DOHH2 (cell line): ENCODE measurements at regions not wholly inside any gene's neighbourhood (a gene's known extent, or its start where the extent isn't known, plus 50 kb on each side); places are given as distances from the start of the nearest gene placed in this dataset.

Source experiments
- H3F3A ChIP-seq: fragments of 200-600 bp; sonication (generic), shearing (Covaris generic); 2 replicates; pipeline ENCODE4 v1.6.0; 2016; ENCODE audit warnings: antibody characterized with exemption, mild to moderate bottlenecking; ENCODE audit not compliant: control insufficient read depth, insufficient read depth
- H3K27ac ChIP-seq: fragments of 200-600 bp; sonication (generic); 2 replicates; pipeline ENCODE4 v1.5.1; 2014; ENCODE audit warnings: low read depth, mild to moderate bottlenecking, low read length, moderate library complexity
- H3K27me3 ChIP-seq: fragments of 200-600 bp; sonication (generic); 2 replicates; pipeline ENCODE4 v1.6.1; 2014; ENCODE audit warnings: mild to moderate bottlenecking, low read length, mixed read lengths; ENCODE audit not compliant: control insufficient read depth
- H3K36me3 ChIP-seq: fragments of 200-600 bp; sonication (generic); 2 replicates; pipeline ENCODE4 v1.6.1; 2014; ENCODE audit warnings: mild to moderate bottlenecking, low read length, moderate library complexity, mixed read lengths; ENCODE audit not compliant: control insufficient read depth
- H3K4me1 ChIP-seq: fragments of 200-600 bp; sonication (generic); 2 replicates; pipeline ENCODE4 v1.6.1; 2014; ENCODE audit warnings: mild to moderate bottlenecking, low read length, mixed read lengths; ENCODE audit not compliant: control insufficient read depth
- H3K4me2 ChIP-seq: fragments of 200-600 bp; sonication (generic); 2 replicates; pipeline ENCODE4 v1.6.0; 2014; ENCODE audit warnings: mild to moderate bottlenecking, low read length, moderate library complexity
- H3K4me3 ChIP-seq: fragments of 200-600 bp; sonication (generic); 2 replicates; pipeline ENCODE4 v1.5.1; 2014; ENCODE audit warnings: mild to moderate bottlenecking, low read length, mixed read lengths
- H3K79me2 ChIP-seq: fragments of 200-600 bp; sonication (generic); 2 replicates; pipeline ENCODE4 v1.6.1; 2014; ENCODE audit warnings: mild to moderate bottlenecking, low read length, mixed read lengths; ENCODE audit not compliant: control insufficient read depth
- H3K9me2 ChIP-seq: fragments of 200-600 bp; sonication (generic); replicated peaks from 2 replicates; pipeline ENCODE4 v1.6.1; 2014; ENCODE audit warnings: mild to moderate bottlenecking, low read length, mixed read lengths; ENCODE audit not compliant: control insufficient read depth
- H3K9me3 ChIP-seq: fragments of 200-600 bp; sonication (generic); 2 replicates; pipeline ENCODE4 v1.6.1; 2014; ENCODE audit warnings: antibody characterized with exemption, low read length, mixed read lengths; ENCODE audit not compliant: control insufficient read depth, insufficient read depth
- H4K20me1 ChIP-seq: fragments of 200-600 bp; sonication (generic); 2 replicates; pipeline ENCODE4 v1.6.0; 2014; ENCODE audit warnings: low read depth, mild to moderate bottlenecking, antibody characterized with exemption, low read length, moderate library complexity; ENCODE audit not compliant: control insufficient read depth, insufficient read depth
- EZH2phosphoT487 ChIP-seq: fragments of 200-600 bp; sonication (generic); IDR thresholded peaks from 2 replicates; pipeline ENCODE4 v1.6.1; 2017; ENCODE audit warnings: borderline replicate concordance, mild to moderate bottlenecking, antibody characterized with exemption, low read length, moderate library complexity, mixed read lengths
- TF ChIP-seq, protein P1 (sequence below): fragments of 200-600 bp; sonication (generic); IDR thresholded peaks from one replicate; pipeline ENCODE4 v1.5.1; 2014; ENCODE audit warnings: antibody characterized with exemption, mild to moderate bottlenecking, low read depth, low read length; ENCODE audit not compliant: poor library complexity, severe bottlenecking

DNA sequence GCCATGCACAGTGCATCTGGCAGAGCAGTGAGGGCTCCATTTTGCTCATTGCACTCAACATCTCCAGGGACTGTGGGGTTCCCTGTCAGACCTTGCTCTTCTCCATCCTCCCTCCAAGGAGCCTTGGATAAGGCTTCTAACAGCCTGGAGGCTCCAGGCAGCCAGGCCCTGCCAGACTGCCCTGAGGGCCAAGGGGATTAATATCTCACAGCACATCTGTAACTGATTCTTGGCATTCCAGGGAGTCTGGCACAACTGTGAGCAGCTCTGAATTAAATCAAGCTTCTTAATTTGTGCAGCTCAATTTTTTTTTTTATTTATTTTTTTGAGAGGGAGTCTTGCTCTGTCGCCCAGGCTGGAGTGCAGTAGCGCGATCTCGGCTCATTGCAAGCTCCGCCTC lies 224.5 kb upstream of the PGRMC2 start:
- Histone ChIP-seq H3K36me3 (no peaks in the 10 kb centered on the region), H3K4me2 (no peak overlapping the region), H3K4me1 (no peaks in the 10 kb centered on the region), H3K4me3 (no peak overlapping the region), H3K79me2 (no peaks in the 10 kb centered on the region), H3K9me3 (no peaks in the 10 kb centered on the region), H3K27ac (no peak overlapping the region), H3K27me3 (no peaks in the 10 kb centered on the region), H3K9me2 (no peaks in the 10 kb centered on the region), H3F3A (no peaks in the 10 kb centered on the region), H4K20me1 (no peaks in the 10 kb centered on the region)
- no peak for TF ChIP-seq EZH2phosphoT487
- TF ChIP-seq, protein P1, sequence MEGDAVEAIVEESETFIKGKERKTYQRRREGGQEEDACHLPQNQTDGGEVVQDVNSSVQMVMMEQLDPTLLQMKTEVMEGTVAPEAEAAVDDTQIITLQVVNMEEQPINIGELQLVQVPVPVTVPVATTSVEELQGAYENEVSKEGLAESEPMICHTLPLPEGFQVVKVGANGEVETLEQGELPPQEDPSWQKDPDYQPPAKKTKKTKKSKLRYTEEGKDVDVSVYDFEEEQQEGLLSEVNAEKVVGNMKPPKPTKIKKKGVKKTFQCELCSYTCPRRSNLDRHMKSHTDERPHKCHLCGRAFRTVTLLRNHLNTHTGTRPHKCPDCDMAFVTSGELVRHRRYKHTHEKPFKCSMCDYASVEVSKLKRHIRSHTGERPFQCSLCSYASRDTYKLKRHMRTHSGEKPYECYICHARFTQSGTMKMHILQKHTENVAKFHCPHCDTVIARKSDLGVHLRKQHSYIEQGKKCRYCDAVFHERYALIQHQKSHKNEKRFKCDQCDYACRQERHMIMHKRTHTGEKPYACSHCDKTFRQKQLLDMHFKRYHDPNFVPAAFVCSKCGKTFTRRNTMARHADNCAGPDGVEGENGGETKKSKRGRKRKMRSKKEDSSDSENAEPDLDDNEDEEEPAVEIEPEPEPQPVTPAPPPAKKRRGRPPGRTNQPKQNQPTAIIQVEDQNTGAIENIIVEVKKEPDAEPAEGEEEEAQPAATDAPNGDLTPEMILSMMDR: no peak

DNA sequence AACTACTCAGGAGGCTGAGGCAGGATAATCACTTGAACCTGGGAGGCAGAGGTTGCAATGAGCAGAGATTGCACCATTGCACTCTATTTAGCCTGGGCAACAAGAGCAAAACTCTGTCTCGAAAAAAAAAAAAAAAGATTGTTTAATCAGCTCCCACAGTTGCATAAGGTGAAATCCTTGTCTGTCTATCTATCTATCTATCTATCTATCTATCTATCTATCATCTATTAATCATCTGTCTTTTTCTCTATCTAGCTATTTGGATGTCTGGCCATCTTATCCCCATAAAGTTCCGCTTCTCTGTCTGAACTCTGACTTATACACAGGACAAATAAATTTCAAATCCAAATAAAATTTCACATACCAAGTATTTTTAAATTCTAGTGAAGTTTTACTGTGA lies 223.2 kb upstream of the PGRMC2 start:
- no peaks in the 10 kb centered on the region for H3K27me3 ChIP-seq
- no peaks in the 10 kb centered on the region for H3K36me3 ChIP-seq
- TF ChIP-seq, protein P1: no peak
- TF ChIP-seq EZH2phosphoT487: no peak
- H3K4me3 ChIP-seq: no peak overlapping the region
- H3F3A ChIP-seq: no peaks in the 10 kb centered on the region
- H3K79me2 ChIP-seq: no peaks in the 10 kb centered on the region
- no peak overlapping the region for H3K4me2 ChIP-seq
- no peak overlapping the region for H3K27ac ChIP-seq
- no peaks in the 10 kb centered on the region for H3K4me1 ChIP-seq
- no peaks in the 10 kb centered on the region for H4K20me1 ChIP-seq
- H3K9me3 ChIP-seq: no peaks in the 10 kb centered on the region
- H3K9me2 ChIP-seq: no peaks in the 10 kb centered on the region

DNA sequence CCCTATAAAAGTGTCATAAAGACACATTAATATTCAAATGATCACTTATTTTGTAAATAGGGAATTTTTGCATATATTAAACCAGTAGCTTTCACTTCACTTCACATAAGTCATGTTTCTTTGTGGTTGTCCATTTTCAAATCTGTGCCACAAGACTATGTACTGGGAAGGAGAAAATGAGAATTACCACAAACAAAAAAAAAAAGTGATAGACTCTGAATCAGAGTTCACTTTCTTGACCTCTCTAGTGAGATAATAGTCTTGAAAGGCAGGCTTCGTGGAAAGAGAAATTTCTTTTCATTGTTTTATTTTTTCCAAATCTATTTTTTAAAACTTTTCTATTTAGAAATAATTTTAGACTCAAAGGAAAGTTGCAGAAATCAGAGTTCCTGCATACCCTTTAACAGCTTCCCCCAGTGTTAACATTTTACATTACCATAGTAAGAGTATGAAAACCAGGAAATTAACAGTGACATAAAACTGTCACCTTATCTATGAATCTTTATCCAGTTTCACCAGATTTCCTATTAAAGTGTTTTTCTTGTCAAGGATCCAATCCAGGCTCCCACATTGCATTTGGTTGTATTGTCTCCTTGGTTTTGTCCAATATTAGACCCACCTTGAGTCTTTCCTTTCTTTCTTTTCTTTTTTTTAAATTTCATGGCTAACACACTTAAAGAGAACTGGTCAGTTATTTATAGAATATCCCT lies 215.4 kb upstream of the PGRMC2 start:
- H3K9me2 ChIP-seq: no peaks in the 10 kb centered on the region
- H3K79me2 ChIP-seq: no peaks in the 10 kb centered on the region
- no peaks in the 10 kb centered on the region for H3K9me3 ChIP-seq
- no peak for TF ChIP-seq EZH2phosphoT487
- TF ChIP-seq, protein P1: no peak
- no peaks in the 10 kb centered on the region for H3K4me1 ChIP-seq
- no peaks in the 10 kb centered on the region for H3F3A ChIP-seq
- no peaks in the 10 kb centered on the region for H4K20me1 ChIP-seq
- H3K27me3 ChIP-seq: no peaks in the 10 kb centered on the region
- no peaks in the 10 kb centered on the region for H3K36me3 ChIP-seq
- H3K4me3 ChIP-seq: no peak overlapping the region
- H3K4me2 ChIP-seq: no peak overlapping the region
- no peak overlapping the region for H3K27ac ChIP-seq

DNA sequence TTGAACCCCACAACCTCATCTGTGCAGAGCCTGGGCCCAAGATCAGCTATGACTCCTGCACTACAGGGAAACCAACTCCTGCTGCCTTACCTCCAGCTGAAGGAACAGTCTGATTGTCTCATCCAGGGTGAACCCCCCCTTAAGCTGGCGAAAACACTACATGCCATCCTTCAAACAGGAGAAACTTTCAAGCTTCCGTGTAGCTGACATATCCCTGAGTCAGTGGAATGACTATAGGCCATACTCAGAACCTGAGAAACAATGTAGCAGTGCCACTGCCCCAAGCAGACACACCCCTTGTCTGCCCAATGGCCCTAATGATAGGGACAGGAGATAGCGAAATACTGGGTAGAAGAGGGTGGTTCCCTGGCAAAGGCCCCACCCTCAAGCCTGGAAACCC lies 213.6 kb upstream of the PGRMC2 start:
- H3K4me2 ChIP-seq: no peak overlapping the region
- H3K9me2 ChIP-seq: no peaks in the 10 kb centered on the region
- H3K4me1 ChIP-seq: no peaks in the 10 kb centered on the region
- no peaks in the 10 kb centered on the region for H3K36me3 ChIP-seq
- H3K79me2 ChIP-seq: no peaks in the 10 kb centered on the region
- no peak overlapping the region for H3K4me3 ChIP-seq
- TF ChIP-seq, protein P1: no peak
- no peak for TF ChIP-seq EZH2phosphoT487
- H3K27ac ChIP-seq: no peak overlapping the region
- no peaks in the 10 kb centered on the region; the same call in 1 of the 2 replicates for H3K9me3 ChIP-seq
- no peaks in the 10 kb centered on the region for H3F3A ChIP-seq
- H4K20me1 ChIP-seq: no peaks in the 10 kb centered on the region
- no peaks in the 10 kb centered on the region for H3K27me3 ChIP-seq
